ENCODE measurements at regions not wholly inside any gene's neighbourhood (a gene's known extent, or its start where the extent isn't known, plus 50 kb on each side); places are given as distances from the start of the nearest gene placed in this dataset.

DNA sequence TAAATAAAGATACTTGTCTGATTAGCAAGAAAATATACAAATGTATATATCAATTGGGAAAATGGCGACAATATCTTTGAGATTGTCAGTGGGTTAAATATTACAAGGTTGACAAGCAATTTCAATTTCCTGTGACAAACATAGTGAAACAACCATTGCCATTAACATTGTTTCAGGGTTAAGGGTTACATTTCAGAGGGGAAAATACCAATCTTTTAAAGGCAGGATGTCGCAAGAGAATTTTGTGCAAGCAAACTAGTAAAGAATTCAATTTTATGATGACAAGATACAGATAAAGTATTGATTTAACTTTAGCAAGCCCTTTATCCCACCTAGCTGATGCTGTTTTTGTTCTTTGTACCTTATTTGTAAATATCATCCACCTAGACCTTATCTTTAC is 305.8 kb upstream of the GRIA3 start:
- TF ChIP-seq YY1 (IDR thresholded peaks at IDR 0.05; ENCODE audit: low read depth) (no peak), TEAD4 (IDR thresholded peaks at IDR 0.05) (no peak)
